SK-N-SH (cell line): ENCODE measurements at regions not wholly inside any gene's neighbourhood (a gene's known extent, or its start where the extent isn't known, plus 50 kb on each side); places are given as distances from the start of the nearest gene placed in this dataset.

ENCODE experiments used
- CTCF ChIA-PET: fragments of 300-600, 350-600 bp; formaldehyde crosslinking; extraction: SDS; loops from one replicate; lab custom pipeline; 2021; lab: Yijun Ruan, JAX
- POLR2A ChIA-PET: fragments of 350-600 bp; sonication (Branson Sonifier 250); formaldehyde crosslinking; extraction: SDS; loops from one replicate; lab custom pipeline; 2020; ENCODE audit warnings: antibody characterized with exemption, inconsistent platforms; lab: Yijun Ruan, JAX
- DNase-seq: peaks from one replicate; pipeline ENCODE4 v3.0.0; 2012
- H2AFZ ChIP-seq: fragments of 200-600 bp; sonication (generic); 2 replicates; pipeline ENCODE4 v1.8.1; 2016; ENCODE audit warnings: antibody characterized with exemption, mild to moderate bottlenecking, low read depth
- H3F3A ChIP-seq: fragments of 200-600 bp; sonication (generic); replicated peaks from 2 replicates; pipeline ENCODE3; 2016; ENCODE audit warnings: antibody characterized with exemption, mild to moderate bottlenecking; ENCODE audit not compliant: insufficient read depth
- H3K27ac ChIP-seq, 2 experiments: fragments of 200-500 bp in 1 of 2; fragments of 200-600 bp in 1 of 2; sonication (Bioruptor generic) in 1 of 2; sonication (generic), shearing (Covaris generic) in 1 of 2; 2 replicates each; pipeline versions ENCODE4 v1.5.1 to v1.6.1; 2014 to 2016; ENCODE audit warnings: low read depth in 2 of 2, inconsistent platforms in 1 of 2, low read length in 1 of 2, mild to moderate bottlenecking in 1 of 2, mixed read lengths in 1 of 2
- H3K27me3 ChIP-seq: fragments of 200-600 bp; sonication (generic), shearing (Covaris generic); 2 replicates; pipeline ENCODE4 v1.6.1; 2016; ENCODE audit warnings: mixed run types; ENCODE audit not compliant: insufficient read depth
- H3K36me3 ChIP-seq, 2 experiments: fragments of 200-500 bp in 1 of 2; fragments of 200-600 bp in 1 of 2; sonication (Bioruptor generic) in 1 of 2; sonication (generic) in 1 of 2; replicated peaks in 1 of 2; 2 replicates each; pipeline versions ENCODE3 to v1.5.1; 2014 to 2016; ENCODE audit warnings: low read length in 1 of 2, mild to moderate bottlenecking in 1 of 2; ENCODE audit not compliant: insufficient read depth in 2 of 2, control insufficient read depth in 1 of 2
- H3K4me1 ChIP-seq, 2 experiments: fragments of 200-500 bp in 1 of 2; fragments of 200-600 bp in 1 of 2; sonication (Bioruptor generic) in 1 of 2; sonication (generic), shearing (Covaris generic) in 1 of 2; 2 replicates each; pipeline versions ENCODE4 v1.5.1 to v1.6.1; 2014 to 2016; ENCODE audit warnings: low read depth in 1 of 2, low read length in 1 of 2, mixed run types in 1 of 2; ENCODE audit not compliant: insufficient read depth in 2 of 2, control insufficient read depth in 1 of 2
- H3K4me2 ChIP-seq: fragments of 200-600 bp; sonication (generic), shearing (Covaris generic); 2 replicates; pipeline ENCODE4 v1.6.1; 2017; ENCODE audit warnings: mixed run types
- H3K4me3 ChIP-seq, 2 experiments: fragments of 200-500 bp in 1 of 2; fragments of 200-600 bp in 1 of 2; sonication (Bioruptor generic) in 1 of 2; sonication (generic), shearing (Covaris generic) in 1 of 2; 2 replicates each; pipeline versions ENCODE4 v1.5.1 to v1.8.1; 2014 to 2016; ENCODE audit warnings: low read depth in 2 of 2, inconsistent platforms in 1 of 2, low read length in 1 of 2, mild to moderate bottlenecking in 1 of 2, mixed read lengths in 1 of 2, moderate library complexity in 1 of 2
- H3K79me2 ChIP-seq: fragments of 200-600 bp; sonication (generic); 2 replicates; pipeline ENCODE4 v1.8.1; 2017; ENCODE audit warnings: mild to moderate bottlenecking; ENCODE audit not compliant: insufficient read depth
- H3K9ac ChIP-seq: fragments of 200-600 bp; sonication (generic); 2 replicates; pipeline ENCODE4 v1.6.1; 2017; ENCODE audit warnings: mixed run types
- H3K9me2 ChIP-seq: fragments of 200-600 bp; sonication (generic); 2 replicates; pipeline ENCODE4 v1.6.1; 2017; ENCODE audit warnings: mixed run types
- H3K9me3 ChIP-seq: fragments of 200-600 bp; sonication (generic); 2 replicates; pipeline ENCODE4 v1.6.1; 2017; ENCODE audit warnings: mixed run types, mild to moderate bottlenecking, moderate library complexity
- H4K20me1 ChIP-seq: fragments of 200-600 bp; sonication (generic); 2 replicates; pipeline ENCODE4 v1.6.1; 2017; ENCODE audit warnings: mild to moderate bottlenecking, mixed run types; ENCODE audit not compliant: insufficient read depth
- EZH2phosphoT487 ChIP-seq: fragments of 200-600 bp; sonication (generic); IDR thresholded peaks from 2 replicates; pipeline ENCODE4 v1.6.1; 2017; ENCODE audit warnings: low read depth, mixed run types, mild to moderate bottlenecking, antibody characterized with exemption, moderate library complexity, borderline replicate concordance
- GABPA ChIP-seq: IDR thresholded peaks from 2 replicates; pipeline ENCODE4 v1.4.0; 2012; ENCODE audit warnings: low read depth, mild to moderate bottlenecking
- NFIC ChIP-seq: IDR thresholded peaks from 2 replicates; pipeline ENCODE4 v1.4.0; 2012; ENCODE audit warnings: borderline replicate concordance
- NRF1 ChIP-seq: IDR thresholded peaks from 2 replicates; pipeline ENCODE4 v1.6.1; 2012; ENCODE audit warnings: low read depth, mild to moderate bottlenecking, low read length
- PBX3 ChIP-seq: IDR thresholded peaks from 2 replicates; pipeline ENCODE4; 2012
- TCF12 ChIP-seq: IDR thresholded peaks from 2 replicates; pipeline ENCODE4 v1.4.0; 2012
- USF2 ChIP-seq: fragments of 150-350 bp; IDR thresholded peaks from 2 replicates; pipeline ENCODE4 v1.6.1; 2017; ENCODE audit warnings: antibody characterized with exemption, low read length, low read depth, borderline replicate concordance
- ZBTB33 ChIP-seq: IDR thresholded peaks from 2 replicates; pipeline ENCODE4 v1.4.0; 2012; ENCODE audit warnings: low read depth, borderline replicate concordance
- WGBS: methylation state at CpG from one replicate; pipeline ENCODE4 v1.1.6; 2017; ENCODE audit warnings: low lambda C conversion rate; 5-methylcytosine and 5-hydroxymethylcytosine counted together

GRCh38 chr17:5866978-5867377 is 203.2 kb upstream of the WSCD1 start:
- no peak for DNase-seq
- Histone ChIP-seq H3K9me2 (no peaks in the 10 kb centered on the region), H3F3A (no peaks in the 10 kb centered on the region), H2AFZ (no peak overlapping the region), H3K79me2 (no peaks in the 10 kb centered on the region), H3K4me2 (no peak overlapping the region), H4K20me1 (no peaks in the 10 kb centered on the region), H3K9me3 (no peaks in the 10 kb centered on the region), H3K4me3 (no peak overlapping the region), H3K27ac (no peak overlapping the region), H3K4me1 (no peaks in the 10 kb centered on the region), H3K27me3 (peaks cover 30% of the 10 kb centered on the region), H3K36me3 (no peaks in the 10 kb centered on the region), H3K9ac (no peak overlapping the region)
- TF ChIP-seq GABPA, result no peak
- ChIA-PET POLR2A (no interaction called here), CTCF (no interaction called here)
- 10% methylated on average over 4 of the region's 4 CpGs for WGBS

- Histone ChIP-seq H3K4me1 (no peaks in the 10 kb centered on the region), H3K9me3 (no peaks in the 10 kb centered on the region), H3K4me3 (no peak overlapping the region), H3K9ac (no peak overlapping the region), H3K79me2 (no peaks in the 10 kb centered on the region), H3K9me2 (no peaks in the 10 kb centered on the region), H3F3A (no peaks in the 10 kb centered on the region), H3K4me2 (no peak overlapping the region), H3K36me3 (no peaks in the 10 kb centered on the region), H3K27ac (no peak overlapping the region), H2AFZ (no peak overlapping the region), H3K27me3 (peaks cover 42% of the 10 kb centered on the region), H4K20me1 (no peaks in the 10 kb centered on the region)
- WGBS, result 30% methylated on average over 8 of the region's 12 CpGs
- CTCF ChIA-PET, result no interaction called here
- TF ChIP-seq NFIC (no peak), TCF12 (no peak), NRF1 (no peak), USF2 (no peak), EZH2phosphoT487 (no peak), GABPA (no peak), PBX3 (no peak), ZBTB33 (no peak)
- no peak for DNase-seq
- POLR2A ChIA-PET, result no interaction called here
These were observed 201.0 kb upstream of the WSCD1 start for GRCh38 chr17:5869041-5869745.
